Neural progenitor cell (in vitro differentiated cells): ENCODE measurements at regions not wholly inside any gene's neighbourhood (a gene's known extent, or its start where the extent isn't known, plus 50 kb on each side); places are given as distances from the start of the nearest gene placed in this dataset.

Experiments used
- EZH2 ChIP-seq: fragments of 200-600 bp; sonication (generic); IDR thresholded peaks from 2 replicates; pipeline ENCODE4 v1.6.1; 2017; ENCODE audit warnings: antibody characterized with exemption, mild to moderate bottlenecking, moderate library complexity
- EZH2phosphoT487 ChIP-seq: fragments of 200-600 bp; sonication (generic); IDR thresholded peaks from 2 replicates; pipeline ENCODE4 v1.6.1; 2017; ENCODE audit warnings: antibody characterized with exemption
- TF ChIP-seq, protein P1 (sequence below): fragments of 200-600 bp; sonication (generic); IDR thresholded peaks from 2 replicates; pipeline ENCODE4 v1.5.1; 2017; ENCODE audit warnings: antibody characterized with exemption, mild to moderate bottlenecking

DNA sequence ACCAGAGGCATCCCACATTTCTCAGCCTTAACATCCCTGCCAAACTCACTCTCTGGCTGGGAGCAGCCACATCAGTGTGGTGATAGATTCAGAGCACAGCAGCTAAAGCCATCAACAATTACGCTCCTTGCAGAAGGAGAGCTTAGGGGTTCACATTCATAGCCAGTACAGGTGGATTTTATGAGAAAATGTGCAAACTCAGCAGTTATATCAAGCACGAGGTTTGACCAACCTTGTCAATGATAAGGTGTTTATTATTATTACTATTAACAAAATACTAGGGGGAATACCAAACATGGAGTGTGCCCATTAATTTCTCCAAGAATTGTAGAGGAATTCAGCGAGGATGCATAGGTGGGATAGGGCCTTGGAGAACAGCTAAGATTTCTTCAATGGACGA, 362.3 kb downstream of the WDR11 start:
- TF ChIP-seq, protein P1, sequence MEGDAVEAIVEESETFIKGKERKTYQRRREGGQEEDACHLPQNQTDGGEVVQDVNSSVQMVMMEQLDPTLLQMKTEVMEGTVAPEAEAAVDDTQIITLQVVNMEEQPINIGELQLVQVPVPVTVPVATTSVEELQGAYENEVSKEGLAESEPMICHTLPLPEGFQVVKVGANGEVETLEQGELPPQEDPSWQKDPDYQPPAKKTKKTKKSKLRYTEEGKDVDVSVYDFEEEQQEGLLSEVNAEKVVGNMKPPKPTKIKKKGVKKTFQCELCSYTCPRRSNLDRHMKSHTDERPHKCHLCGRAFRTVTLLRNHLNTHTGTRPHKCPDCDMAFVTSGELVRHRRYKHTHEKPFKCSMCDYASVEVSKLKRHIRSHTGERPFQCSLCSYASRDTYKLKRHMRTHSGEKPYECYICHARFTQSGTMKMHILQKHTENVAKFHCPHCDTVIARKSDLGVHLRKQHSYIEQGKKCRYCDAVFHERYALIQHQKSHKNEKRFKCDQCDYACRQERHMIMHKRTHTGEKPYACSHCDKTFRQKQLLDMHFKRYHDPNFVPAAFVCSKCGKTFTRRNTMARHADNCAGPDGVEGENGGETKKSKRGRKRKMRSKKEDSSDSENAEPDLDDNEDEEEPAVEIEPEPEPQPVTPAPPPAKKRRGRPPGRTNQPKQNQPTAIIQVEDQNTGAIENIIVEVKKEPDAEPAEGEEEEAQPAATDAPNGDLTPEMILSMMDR = no peak
- no peak for TF ChIP-seq EZH2
- TF ChIP-seq EZH2phosphoT487 = no peak
